ENCODE measurements at regions not wholly inside any gene's neighbourhood (a gene's known extent, or its start where the extent isn't known, plus 50 kb on each side); places are given as distances from the start of the nearest gene placed in this dataset.

DNA sequence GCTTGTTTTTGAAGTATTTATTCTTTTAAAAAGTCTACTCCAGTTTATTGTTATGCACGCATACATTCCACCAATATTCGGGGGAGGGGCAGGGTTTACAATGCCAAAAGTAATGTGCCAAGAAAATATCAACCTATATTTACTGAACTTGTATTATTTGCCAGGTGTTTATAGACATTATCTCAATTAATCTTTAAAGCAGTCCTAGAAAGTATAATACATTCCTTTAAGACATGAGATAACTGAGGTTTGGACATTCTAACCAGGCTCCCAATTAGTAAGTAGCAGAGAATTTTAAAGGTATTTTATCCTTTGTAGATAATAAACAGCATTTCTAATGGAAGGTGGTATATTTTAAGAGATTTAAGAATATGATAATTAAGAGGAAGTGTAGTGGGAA, 124.5 kb upstream of the LRIG3 start:
- no peak overlapping the region for H3K27ac ChIP-seq
- TF ChIP-seq, protein P1, sequence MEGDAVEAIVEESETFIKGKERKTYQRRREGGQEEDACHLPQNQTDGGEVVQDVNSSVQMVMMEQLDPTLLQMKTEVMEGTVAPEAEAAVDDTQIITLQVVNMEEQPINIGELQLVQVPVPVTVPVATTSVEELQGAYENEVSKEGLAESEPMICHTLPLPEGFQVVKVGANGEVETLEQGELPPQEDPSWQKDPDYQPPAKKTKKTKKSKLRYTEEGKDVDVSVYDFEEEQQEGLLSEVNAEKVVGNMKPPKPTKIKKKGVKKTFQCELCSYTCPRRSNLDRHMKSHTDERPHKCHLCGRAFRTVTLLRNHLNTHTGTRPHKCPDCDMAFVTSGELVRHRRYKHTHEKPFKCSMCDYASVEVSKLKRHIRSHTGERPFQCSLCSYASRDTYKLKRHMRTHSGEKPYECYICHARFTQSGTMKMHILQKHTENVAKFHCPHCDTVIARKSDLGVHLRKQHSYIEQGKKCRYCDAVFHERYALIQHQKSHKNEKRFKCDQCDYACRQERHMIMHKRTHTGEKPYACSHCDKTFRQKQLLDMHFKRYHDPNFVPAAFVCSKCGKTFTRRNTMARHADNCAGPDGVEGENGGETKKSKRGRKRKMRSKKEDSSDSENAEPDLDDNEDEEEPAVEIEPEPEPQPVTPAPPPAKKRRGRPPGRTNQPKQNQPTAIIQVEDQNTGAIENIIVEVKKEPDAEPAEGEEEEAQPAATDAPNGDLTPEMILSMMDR (IDR thresholded peaks at IDR 0.05): no peak
- DNase-seq (ENCODE audit: low spot score): no peak
- no peak overlapping the region for H3K4me3 ChIP-seq

DNA sequence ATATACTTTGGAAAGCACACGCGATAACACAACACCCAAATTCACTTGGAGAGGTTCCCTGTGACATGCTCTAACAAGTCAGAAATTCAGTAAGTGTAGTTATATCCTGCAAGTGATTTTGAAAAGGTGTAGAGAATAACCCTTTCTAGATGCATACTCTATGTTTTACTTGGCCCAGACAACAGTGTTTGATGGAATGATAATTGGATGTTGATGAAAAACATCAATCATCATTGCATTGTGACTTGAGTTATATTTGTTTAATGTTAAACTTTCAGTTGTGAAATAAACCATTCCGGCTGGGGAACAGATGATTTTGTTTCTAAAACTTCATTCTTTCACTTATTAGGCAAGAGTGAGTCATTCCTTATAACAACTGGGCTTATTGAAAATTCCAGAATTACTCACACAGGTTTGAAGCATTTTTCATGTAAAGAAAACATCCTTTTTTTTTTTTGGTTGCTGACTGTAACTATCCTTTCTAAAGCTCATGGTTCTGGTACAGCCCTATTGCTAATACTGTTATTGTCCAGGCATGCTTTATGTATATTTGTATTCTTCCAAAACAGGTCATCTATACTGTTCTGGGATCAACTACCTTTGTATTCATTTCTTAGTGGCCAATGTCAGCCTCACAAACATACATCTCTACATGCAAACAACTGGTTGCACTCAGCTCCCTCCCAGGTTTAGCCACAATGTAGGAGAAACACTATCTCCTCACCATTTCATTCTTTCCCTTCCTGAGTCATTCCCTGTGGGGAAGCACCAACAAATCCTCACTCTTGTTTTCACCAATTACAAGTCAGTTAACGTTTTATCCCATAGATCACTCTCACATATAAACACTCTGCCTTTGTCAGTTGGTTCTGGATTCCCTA, 121.2 kb upstream of the LRIG3 start:
- DNase-seq (ENCODE audit: low spot score): no peak
- TF ChIP-seq, protein P1 (IDR thresholded peaks at IDR 0.05): no peak
- H3K27ac ChIP-seq: peak overlapping the region in 1 of 2 donors; percentile 42
- peak overlapping the region; percentile 33 for H3K4me3 ChIP-seq

DNA sequence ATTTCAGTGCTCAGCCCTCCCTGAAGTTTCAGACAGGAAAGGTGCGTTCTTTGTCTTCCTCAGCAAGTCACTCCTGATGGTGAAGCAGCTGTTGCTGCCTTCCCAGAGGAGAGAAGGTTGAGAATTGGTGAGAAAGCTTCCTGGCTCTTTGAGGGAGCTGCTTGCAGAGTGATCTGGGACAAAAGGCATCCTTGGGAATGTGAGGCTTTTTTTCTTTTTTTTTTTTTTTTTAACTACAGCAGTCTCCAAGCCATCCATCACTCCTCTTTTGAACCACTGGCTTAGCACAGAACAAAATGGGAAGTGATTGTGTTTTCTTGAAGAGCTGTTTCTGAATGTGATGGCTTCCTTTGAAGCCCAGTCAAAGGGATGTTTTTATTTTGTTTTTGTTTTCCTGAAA, 120.4 kb upstream of the LRIG3 start:
- TF ChIP-seq, protein P1 (IDR thresholded peaks at IDR 0.05): no peak
- peak overlapping the region in 1 of 2 donors; percentile 17 for H3K27ac ChIP-seq
- no peak for DNase-seq (ENCODE audit: low spot score)
- H3K4me3 ChIP-seq: no peak overlapping the region

DNA sequence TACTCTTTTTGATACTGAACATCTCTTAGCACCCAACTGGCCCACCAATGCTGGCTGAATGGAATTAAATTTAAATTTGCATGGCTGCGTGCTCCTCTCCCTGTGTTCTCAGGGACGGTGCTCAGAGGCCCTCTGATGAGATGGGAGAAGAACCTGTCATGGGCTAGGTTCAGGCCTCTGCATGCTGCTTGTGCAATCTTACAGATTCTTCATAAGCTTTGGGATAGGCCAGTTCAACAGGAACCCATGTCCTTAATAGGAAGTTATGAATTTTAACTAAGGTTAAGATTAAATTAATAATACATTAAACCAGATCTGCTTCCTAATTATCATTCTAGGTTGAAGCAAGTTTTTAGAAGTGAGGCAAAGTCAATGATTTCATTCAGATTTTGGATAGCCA, 119.7 kb upstream of the LRIG3 start:
- Histone ChIP-seq H3K27ac (no peak overlapping the region), H3K4me3 (no peak overlapping the region)
- TF ChIP-seq, protein P1 (IDR thresholded peaks at IDR 0.05): no peak
- no peak for DNase-seq (ENCODE audit: low spot score)

DNA sequence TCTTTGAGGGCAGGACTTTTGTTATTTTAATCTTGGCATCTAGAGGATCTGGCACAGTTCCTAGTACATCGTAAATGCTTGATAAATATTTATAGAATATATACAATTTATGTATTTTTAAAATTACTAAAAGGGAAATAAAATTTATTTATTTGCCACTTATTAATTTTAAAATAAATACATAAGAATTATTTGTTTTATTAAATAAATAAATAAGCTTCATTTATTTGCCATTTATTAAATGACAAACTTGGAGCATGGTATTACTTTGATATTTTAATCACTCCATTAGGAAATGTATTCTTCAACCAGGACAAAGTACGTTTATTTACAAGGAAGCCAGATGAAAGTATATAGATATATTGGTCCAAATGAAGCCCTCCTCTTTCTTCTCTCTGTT, 118.7 kb upstream of the LRIG3 start:
- TF ChIP-seq, protein P1 (IDR thresholded peaks at IDR 0.05): no peak
- no peak overlapping the region for H3K27ac ChIP-seq
- no peak overlapping the region for H3K4me3 ChIP-seq
- no peak for DNase-seq (ENCODE audit: low spot score)

DNA sequence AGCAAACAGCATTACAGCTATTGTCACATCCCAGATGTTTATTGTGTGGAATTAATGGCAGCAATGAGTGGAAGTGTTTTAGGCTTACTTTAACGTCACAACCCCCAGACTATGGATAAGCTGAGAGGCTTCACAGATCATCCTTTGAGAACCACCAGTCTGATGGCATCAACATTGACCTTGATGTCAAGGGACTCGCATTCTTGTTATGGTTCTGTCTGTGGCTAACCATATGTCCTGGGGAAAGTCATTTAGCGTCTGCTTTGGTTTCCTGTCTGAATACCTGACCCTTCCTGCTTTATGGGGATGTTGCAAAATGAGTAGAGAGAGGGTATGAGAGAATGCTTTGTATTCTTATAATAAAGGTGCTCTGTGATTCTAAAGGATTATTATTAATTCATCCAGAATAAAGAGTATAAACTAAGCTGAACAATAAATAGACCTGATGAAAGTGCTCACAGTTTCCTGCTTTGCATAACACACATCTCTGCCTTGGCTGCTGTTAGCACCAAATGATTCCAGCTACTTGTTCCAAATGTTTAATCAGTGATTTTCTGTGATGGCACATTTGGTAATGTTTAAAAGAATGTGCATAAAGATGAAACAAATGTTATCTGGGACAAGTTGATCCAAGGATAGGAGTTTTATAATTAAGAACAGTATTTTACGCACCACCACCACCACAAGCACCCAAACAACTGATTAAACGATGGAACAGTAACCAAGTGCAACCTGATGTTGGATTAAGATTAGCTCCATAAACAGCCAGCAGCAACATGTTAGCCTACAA, 116.9 kb upstream of the LRIG3 start:
- TF ChIP-seq, protein P1 (IDR thresholded peaks at IDR 0.05): no peak
- no peak overlapping the region for H3K4me3 ChIP-seq
- no peak overlapping the region for H3K27ac ChIP-seq
- DNase-seq (ENCODE audit: low spot score): no peak

Measured in coronary artery (tissue), 2 donors.